GM10266 (cell line): ENCODE measurements at regions not wholly inside any gene's neighbourhood (a gene's known extent, or its start where the extent isn't known, plus 50 kb on each side); places are given as distances from the start of the nearest gene placed in this dataset.

Source experiments
- DNase-seq: peaks from one replicate; pipeline ENCODE4 v3.0.0; 2012; ENCODE audit errors: extremely low spot score
- TF ChIP-seq, protein P1 (sequence below): IDR thresholded peaks from 2 replicates; pipeline ENCODE4 v1.5.1; 2012; ENCODE audit warnings: mild to moderate bottlenecking, low read depth; ENCODE audit not compliant: control insufficient read depth, insufficient read depth; ENCODE audit errors: missing control alignments

DNA sequence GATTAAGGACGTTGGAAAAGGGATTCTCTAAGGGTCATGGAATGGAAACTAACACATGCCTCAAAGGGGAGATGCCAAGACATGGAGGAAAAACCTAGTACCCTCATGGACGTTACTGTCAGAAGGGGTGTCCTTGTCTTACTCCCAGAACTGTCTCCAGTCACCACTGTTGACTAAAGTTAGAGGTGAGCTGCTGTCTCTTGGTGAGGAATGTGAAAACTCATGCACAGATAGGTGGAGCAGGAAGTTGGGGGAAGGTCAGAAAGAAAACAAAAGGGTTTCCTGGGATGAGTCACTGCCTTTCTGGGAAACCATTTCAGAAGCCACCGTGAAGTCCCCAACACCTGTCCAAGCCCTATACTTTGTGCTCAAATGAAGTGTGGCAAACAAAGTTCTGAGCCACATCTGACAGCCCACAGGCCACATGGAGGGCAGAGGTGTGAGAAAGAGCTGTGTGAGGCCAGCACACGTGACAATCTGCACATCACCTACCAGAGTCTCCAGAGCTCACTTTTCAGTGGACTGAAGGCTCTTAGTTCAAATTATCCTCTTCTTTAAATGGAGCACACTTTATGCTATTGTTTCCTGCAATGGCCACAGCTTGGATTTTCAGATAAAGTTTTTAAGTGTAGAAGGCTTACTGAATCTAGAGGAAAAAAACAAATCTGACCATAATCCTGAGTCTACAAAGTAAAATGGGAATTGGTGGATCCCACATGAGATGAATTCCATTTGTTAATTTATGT lies 92.9 kb upstream of the EGLN3 start:
- TF ChIP-seq, protein P1, sequence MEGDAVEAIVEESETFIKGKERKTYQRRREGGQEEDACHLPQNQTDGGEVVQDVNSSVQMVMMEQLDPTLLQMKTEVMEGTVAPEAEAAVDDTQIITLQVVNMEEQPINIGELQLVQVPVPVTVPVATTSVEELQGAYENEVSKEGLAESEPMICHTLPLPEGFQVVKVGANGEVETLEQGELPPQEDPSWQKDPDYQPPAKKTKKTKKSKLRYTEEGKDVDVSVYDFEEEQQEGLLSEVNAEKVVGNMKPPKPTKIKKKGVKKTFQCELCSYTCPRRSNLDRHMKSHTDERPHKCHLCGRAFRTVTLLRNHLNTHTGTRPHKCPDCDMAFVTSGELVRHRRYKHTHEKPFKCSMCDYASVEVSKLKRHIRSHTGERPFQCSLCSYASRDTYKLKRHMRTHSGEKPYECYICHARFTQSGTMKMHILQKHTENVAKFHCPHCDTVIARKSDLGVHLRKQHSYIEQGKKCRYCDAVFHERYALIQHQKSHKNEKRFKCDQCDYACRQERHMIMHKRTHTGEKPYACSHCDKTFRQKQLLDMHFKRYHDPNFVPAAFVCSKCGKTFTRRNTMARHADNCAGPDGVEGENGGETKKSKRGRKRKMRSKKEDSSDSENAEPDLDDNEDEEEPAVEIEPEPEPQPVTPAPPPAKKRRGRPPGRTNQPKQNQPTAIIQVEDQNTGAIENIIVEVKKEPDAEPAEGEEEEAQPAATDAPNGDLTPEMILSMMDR: no peak
- DNase-seq: peak; percentile 56

DNA sequence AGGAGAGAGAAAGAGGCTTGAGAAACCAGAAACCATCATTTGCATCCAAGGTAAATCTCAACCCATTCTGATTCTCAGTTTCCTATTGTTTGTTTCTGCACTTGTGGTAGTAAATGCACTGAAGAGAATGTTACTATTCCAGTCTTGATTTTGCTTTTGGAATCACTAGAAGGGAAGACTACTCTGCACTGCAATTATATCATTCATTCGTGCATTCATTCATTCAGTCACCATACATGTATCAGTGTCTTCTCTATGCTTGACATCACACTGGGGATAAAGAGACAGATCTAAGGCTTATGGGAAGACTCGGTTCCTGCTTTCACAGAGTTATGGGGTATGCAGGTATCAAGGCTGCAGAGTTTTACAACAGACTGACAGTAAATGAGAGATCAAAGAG lies 90.3 kb upstream of the EGLN3 start:
- no peak for DNase-seq
- TF ChIP-seq, protein P1: no peak

DNA sequence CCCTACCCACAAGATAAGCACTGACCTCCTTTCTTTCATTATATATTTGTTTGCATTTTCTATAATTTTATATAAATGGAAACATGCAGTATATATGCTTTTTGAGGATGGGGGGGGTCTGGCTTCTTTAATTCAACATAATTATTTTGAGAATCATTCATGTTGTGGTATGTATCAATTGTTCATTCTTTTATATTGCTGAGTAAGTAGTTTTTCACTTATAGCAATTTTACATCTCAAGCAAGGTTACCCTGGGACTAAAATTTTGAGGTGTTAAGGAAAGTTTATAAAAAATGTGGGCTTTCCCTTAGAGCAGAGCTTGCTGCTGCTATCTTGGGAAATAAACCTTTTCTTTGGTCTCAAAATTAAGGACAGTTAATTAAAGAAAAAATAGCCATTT lies 89.9 kb upstream of the EGLN3 start:
- DNase-seq: no peak
- TF ChIP-seq, protein P1: no peak

DNA sequence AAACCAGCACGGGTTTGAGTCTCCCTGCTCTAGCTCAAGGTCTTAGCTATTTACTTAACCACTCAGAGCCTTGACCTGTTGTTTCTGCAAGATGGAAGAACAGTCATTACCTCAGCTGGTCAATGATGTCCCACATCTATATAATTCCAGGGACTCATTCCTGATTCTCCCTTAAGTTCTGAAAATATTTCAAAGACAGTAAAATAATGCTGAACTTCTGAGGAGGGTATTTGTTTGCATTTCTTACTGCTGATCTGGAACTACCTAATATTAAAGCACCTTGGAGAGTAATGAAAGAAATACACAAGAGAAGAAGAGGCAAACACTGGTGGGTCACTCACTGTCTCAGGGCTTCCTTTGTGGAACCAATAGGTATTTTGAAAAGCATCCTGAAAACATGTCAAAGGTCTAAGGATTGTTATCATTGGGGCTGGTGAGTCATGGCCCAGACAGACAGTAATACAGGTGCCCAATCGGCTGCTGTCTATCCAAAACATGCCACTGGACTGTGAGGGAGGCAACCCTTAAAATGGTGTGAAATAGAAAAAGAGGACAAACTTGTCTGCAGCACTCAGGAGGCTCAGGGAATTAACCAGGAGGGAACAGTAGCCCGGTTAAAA lies 88.7 kb upstream of the EGLN3 start:
- no peak for DNase-seq
- TF ChIP-seq, protein P1: no peak

DNA sequence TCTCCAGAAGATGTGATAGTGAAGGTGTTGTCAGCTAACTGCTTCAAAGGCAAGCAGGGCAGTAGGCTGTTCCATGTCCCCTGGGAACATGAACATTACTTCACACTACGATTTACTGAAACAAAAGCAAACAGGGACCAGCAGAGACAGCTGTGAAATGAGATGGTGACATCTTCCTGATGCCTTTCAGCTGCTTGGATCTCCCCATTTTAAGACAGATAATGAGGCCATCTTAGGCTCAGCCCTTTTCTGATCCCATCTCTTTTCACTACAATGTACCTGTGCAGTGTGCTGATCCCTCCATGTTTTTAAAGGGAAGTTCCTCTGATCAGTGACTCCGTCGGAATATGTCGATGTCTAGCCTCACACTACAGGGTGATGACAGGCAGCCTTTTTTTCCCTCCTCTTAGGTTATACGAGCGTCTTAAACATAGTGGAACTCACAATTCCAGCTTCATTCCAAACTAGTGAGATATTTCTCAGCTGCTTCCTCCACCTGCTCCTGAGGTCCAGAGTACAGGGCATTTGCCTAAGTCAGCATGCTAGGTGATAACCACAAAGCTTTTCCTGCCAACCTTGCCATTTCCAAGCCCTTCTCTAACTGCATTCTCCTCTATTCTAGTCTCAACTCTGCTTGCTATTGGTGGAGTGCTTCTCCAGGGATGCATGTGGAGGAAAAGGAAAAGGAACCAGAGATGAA lies 87.6 kb upstream of the EGLN3 start:
- TF ChIP-seq, protein P1: no peak
- DNase-seq: no peak

DNA sequence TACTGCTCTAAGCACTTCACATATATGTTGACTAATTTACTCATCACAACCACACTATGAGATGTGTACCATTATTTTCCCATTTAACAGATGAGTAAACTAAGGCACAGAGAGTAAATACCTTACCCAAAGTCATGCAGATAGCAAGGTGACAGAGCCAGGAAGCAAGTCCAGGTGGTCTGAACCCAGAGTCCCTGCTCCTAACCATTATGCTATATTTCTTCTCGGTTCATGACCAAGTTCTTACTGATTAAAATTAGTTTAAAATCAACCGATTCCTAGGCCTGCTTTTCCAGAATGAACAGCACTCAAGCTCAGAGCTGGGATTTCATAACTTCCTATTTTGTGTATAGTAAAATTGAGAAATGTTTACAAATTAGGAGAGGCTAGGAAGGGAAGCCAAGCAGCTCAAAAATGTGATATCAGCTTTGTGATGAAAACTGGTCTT lies 85.5 kb upstream of the EGLN3 start:
- no peak for DNase-seq
- TF ChIP-seq, protein P1: no peak

DNA sequence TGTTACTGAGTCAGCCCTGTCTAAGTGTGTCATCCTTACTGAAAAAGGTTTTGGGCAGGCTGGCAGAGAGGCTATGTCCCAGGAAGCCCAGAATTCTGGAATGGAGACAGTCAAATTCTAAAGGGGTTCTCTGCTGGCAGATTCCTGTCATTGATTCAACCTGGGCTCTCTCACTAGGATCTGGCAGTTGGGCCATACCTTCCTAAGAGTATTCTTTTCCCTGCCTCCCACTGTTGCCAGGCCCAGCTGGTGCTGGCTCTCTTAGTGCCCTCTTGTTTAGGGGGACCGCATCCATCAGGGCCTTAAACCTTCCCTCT lies 85.0 kb upstream of the EGLN3 start:
- DNase-seq: no peak

More for the DNA sequence above, 85.0 kb upstream of the EGLN3 start:
- TF ChIP-seq, protein P1: no peak
